Activated naive CD8-positive, alpha-beta T cell treated with anti-CD3 and anti-CD28 coated beads, Interleukin-2, amount 50 U/mL, for 16 hours (primary cell): ENCODE measurements at regions not wholly inside any gene's neighbourhood (a gene's known extent, or its start where the extent isn't known, plus 50 kb on each side); places are given as distances from the start of the nearest gene placed in this dataset.
"Not testable (repeated sequence)": the region's sequence is repeated elsewhere in the genome, so short reads cannot be mapped to it uniquely, and the experiment has no call there.

Source experiments
- DNase-seq: peaks from one replicate; pipeline ENCODE4 v3.0.0-alpha.2; 2020; ENCODE audit warnings: low read depth, low spot score

- no peak for DNase-seq
Measured at GRCh38 chr3:27779176-27779575, 57.1 kb upstream of the EOMES start.

- DNase-seq: no peak
Measured at GRCh38 chr3:27789420-27789819, 67.3 kb upstream of the EOMES start.

GRCh38 chr3:27791956-27792355 is 69.8 kb upstream of the EOMES start:
- no peak for DNase-seq

- DNase-seq: no peak
Measured at GRCh38 chr3:27792869-27793268, 70.7 kb upstream of the EOMES start.

GRCh38 chr3:27794211-27794610 is 72.1 kb upstream of the EOMES start:
- DNase-seq: no peak

GRCh38 chr3:27796365-27796875 is 74.3 kb upstream of the EOMES start:
- DNase-seq: no peak

- no peak for DNase-seq
Measured at GRCh38 chr3:27797773-27798172, 75.7 kb upstream of the EOMES start.

GRCh38 chr3:27800261-27800660 is 78.1 kb upstream of the EOMES start:
- DNase-seq: no peak

- no peak for DNase-seq
Measured at GRCh38 chr3:27802425-27802824, 80.3 kb upstream of the EOMES start.

- DNase-seq: no peak
Measured at GRCh38 chr3:27802849-27803248, 80.7 kb upstream of the EOMES start.

GRCh38 chr3:27805282-27805681 is 83.2 kb upstream of the EOMES start:
- DNase-seq: no peak

- no peak for DNase-seq
Measured at GRCh38 chr3:27813255-27813654, 91.1 kb upstream of the EOMES start.

- not testable (repeated sequence) for DNase-seq
Measured at GRCh38 chr3:27821609-27822008, 99.5 kb upstream of the EOMES start.

GRCh38 chr3:27824312-27825200 is 102.4 kb upstream of the EOMES start:
- DNase-seq: no peak

- DNase-seq: no peak
Measured at GRCh38 chr3:27826448-27826847, 104.3 kb upstream of the EOMES start.

GRCh38 chr3:27827041-27827440 is 104.9 kb upstream of the EOMES start:
- no peak for DNase-seq

GRCh38 chr3:27840807-27841594 is 118.9 kb upstream of the EOMES start:
- no peak for DNase-seq

GRCh38 chr3:27844052-27844675 is 122.0 kb upstream of the EOMES start:
- no peak for DNase-seq

- DNase-seq: no peak
Measured at GRCh38 chr3:27847697-27848096, 125.6 kb upstream of the EOMES start.

- no peak for DNase-seq
Measured at GRCh38 chr3:27848826-27849225, 126.7 kb upstream of the EOMES start.

GRCh38 chr3:27859821-27860220 is 137.7 kb upstream of the EOMES start:
- no peak for DNase-seq
